ENCODE measurements at regions not wholly inside any gene's neighbourhood (a gene's known extent, or its start where the extent isn't known, plus 50 kb on each side); places are given as distances from the start of the nearest gene placed in this dataset.
A peak's percentile ranks its signal among the peaks of the same experiment; 100 is the strongest.

DNA sequence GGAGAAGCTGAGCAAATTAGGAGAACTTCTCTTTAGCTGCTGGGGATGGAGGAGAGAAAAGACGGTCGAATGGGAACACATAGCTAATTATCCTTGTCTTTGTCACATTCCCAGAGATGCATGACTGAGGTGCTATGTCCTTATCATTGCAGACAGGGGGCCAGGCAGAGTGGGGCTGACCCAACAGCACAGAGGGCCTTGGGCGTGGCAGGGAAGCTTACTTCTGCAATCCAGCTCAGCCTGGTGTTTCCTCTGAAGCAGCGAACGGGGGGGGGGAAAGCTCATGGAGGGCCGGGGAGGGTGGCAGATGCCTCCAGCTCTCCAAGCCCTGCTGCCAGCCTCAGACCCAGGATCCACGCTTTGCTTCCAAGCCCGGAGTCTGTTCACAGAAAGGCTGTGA is 50.8 kb upstream of the HOPX start:
- Histone ChIP-seq H4K8ac (ENCODE audit: extremely low read depth, insufficient read depth, low read length) (peak overlapping the region; percentile 54), H3K9ac (replicated peaks in 1 of 4; ENCODE audit: extremely low read depth in 1 of 4, low read depth in 3 of 4, low read length in 3 of 4) (no peak overlapping the region), H3K23ac (ENCODE audit: insufficient read length) (no peak overlapping the region), H2BK20ac (ENCODE audit: low read length) (no peak overlapping the region), H2BK12ac (ENCODE audit: low read depth, low read length) (no peak overlapping the region), H2AK5ac (ENCODE audit: low read depth, low read length) (no peak overlapping the region), H2AFZ (ENCODE audit: low read length) (no peak overlapping the region), H4K5ac (ENCODE audit: insufficient read length, low read depth, low read length) (no peak overlapping the region), H3K14ac (ENCODE audit: insufficient read length) (no peak overlapping the region), H4K20me1 (replicated peaks in 1 of 2; ENCODE audit: control insufficient read depth in 1 of 2, insufficient read depth in 2 of 2, low read length in 2 of 2) (no peaks in the 10 kb centered on the region), H3K79me1 (ENCODE audit: low read depth, low read length) (no peaks in the 10 kb centered on the region), H3K36me3 (ENCODE audit: control insufficient read depth in 2 of 4, insufficient read depth in 4 of 4, low read length in 3 of 4) (no peaks in the 10 kb centered on the region), H3K27me3 (replicated peaks in 1 of 4; ENCODE audit: control insufficient read depth in 3 of 4, extremely low read depth in 1 of 4, insufficient read depth in 3 of 4, low read length in 3 of 4) (no peaks in the 10 kb centered on the region), H2BK15ac (ENCODE audit: low read length) (no peak overlapping the region), H3K27ac (ENCODE audit: low read depth, low read length) (no peak overlapping the region), H3K4ac (replicated peaks; ENCODE audit: insufficient read length, low read depth, low read length) (no peak overlapping the region), H4K91ac (replicated peaks; ENCODE audit: insufficient read length, low read length) (no peak overlapping the region), H3K4me3 (ENCODE audit: extremely low read depth in 1 of 4, insufficient read depth in 2 of 4, low read depth in 3 of 4, low read length in 4 of 4) (no peak overlapping the region), H3K9me3 (ENCODE audit: insufficient read depth in 2 of 2, low read depth in 1 of 2, low read length in 1 of 2) (no peaks in the 10 kb centered on the region), H2BK120ac (replicated peaks; ENCODE audit: low read depth, low read length) (no peak overlapping the region), H3K18ac (ENCODE audit: extremely low read depth, low read length) (no peak overlapping the region), H3K79me2 (ENCODE audit: control insufficient read depth in 1 of 2, insufficient read depth in 2 of 2, low read length in 2 of 2) (no peaks in the 10 kb centered on the region), H2BK5ac (ENCODE audit: low read depth, low read length) (no peak overlapping the region), H3K56ac (replicated peaks; ENCODE audit: insufficient read length, low read depth, low read length) (no peak overlapping the region), H3K23me2 (ENCODE audit: low read depth, low read length) (no peaks in the 10 kb centered on the region; the same call in 1 of the 2 replicates), H3K4me2 (ENCODE audit: insufficient read depth in 1 of 2, low read depth in 2 of 2, low read length in 2 of 2) (no peak overlapping the region), H3K4me1 (replicated peaks in 1 of 4; ENCODE audit: control insufficient read depth in 3 of 4, insufficient read depth in 4 of 4, low read length in 3 of 4) (no peaks in the 10 kb centered on the region)
- DNase-seq (ENCODE audit: low read depth in 1 of 2, low spot score in 2 of 2) (no peak), FAIRE-seq (no peak)
- TF ChIP-seq, protein P1, sequence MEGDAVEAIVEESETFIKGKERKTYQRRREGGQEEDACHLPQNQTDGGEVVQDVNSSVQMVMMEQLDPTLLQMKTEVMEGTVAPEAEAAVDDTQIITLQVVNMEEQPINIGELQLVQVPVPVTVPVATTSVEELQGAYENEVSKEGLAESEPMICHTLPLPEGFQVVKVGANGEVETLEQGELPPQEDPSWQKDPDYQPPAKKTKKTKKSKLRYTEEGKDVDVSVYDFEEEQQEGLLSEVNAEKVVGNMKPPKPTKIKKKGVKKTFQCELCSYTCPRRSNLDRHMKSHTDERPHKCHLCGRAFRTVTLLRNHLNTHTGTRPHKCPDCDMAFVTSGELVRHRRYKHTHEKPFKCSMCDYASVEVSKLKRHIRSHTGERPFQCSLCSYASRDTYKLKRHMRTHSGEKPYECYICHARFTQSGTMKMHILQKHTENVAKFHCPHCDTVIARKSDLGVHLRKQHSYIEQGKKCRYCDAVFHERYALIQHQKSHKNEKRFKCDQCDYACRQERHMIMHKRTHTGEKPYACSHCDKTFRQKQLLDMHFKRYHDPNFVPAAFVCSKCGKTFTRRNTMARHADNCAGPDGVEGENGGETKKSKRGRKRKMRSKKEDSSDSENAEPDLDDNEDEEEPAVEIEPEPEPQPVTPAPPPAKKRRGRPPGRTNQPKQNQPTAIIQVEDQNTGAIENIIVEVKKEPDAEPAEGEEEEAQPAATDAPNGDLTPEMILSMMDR (IDR thresholded peaks at IDR 0.05; ENCODE audit: control extremely low read depth in 1 of 3, insufficient read depth in 1 of 3, low read depth in 1 of 3, low read length in 3 of 3) = peak in 1 of 3 experiments; percentile 12; a peak in 1 of 4 replicates
- no peak for TF ChIP-seq HDAC6 (IDR thresholded peaks at IDR 0.05; ENCODE audit: low read depth, low read length)
- CTCF ChIA-PET (ENCODE audit: partially characterized antibody) = interaction anchor here (0.6 to 2.8 kb wide), 13 partner anchors 9 to 187 kb away, joined by 3 to 11 read pairs (median 4); no protein-coding TSS in a partner anchor
- POLR2A ChIA-PET (ENCODE audit: partially characterized antibody) = no interaction called here
- WGBS, 2 experiments (ENCODE audit: extremely low coverage in 1 of 2, insufficient coverage in 1 of 2, insufficient read length in 1 of 2, insufficient replicate concordance in 2 of 2, low coverage in 1 of 2, low lambda C conversion rate in 2 of 2, missing lambda C conversion rate in 1 of 2) = 89% methylated on average over 8 of the region's 8 CpGs; no CpG with 5 or more reads in 1 of the 2 experiments

Measured in H1 (cell line).